ENCODE measurements at regions not wholly inside any gene's neighbourhood (a gene's known extent, or its start where the extent isn't known, plus 50 kb on each side); places are given as distances from the start of the nearest gene placed in this dataset.

- no peak for TF ChIP-seq POLR2A (IDR thresholded peaks at IDR 0.05)
- TF ChIP-seq, protein P1, sequence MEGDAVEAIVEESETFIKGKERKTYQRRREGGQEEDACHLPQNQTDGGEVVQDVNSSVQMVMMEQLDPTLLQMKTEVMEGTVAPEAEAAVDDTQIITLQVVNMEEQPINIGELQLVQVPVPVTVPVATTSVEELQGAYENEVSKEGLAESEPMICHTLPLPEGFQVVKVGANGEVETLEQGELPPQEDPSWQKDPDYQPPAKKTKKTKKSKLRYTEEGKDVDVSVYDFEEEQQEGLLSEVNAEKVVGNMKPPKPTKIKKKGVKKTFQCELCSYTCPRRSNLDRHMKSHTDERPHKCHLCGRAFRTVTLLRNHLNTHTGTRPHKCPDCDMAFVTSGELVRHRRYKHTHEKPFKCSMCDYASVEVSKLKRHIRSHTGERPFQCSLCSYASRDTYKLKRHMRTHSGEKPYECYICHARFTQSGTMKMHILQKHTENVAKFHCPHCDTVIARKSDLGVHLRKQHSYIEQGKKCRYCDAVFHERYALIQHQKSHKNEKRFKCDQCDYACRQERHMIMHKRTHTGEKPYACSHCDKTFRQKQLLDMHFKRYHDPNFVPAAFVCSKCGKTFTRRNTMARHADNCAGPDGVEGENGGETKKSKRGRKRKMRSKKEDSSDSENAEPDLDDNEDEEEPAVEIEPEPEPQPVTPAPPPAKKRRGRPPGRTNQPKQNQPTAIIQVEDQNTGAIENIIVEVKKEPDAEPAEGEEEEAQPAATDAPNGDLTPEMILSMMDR (IDR thresholded peaks at IDR 0.05) = no peak
Measured at GRCh38 chr12:89803412-89803811, 94.8 kb upstream of the ATP2B1 start.

Data from stomach (tissue), 4 donors.